Mesodermal cell (in vitro differentiated cells): ENCODE measurements at regions not wholly inside any gene's neighbourhood (a gene's known extent, or its start where the extent isn't known, plus 50 kb on each side); places are given as distances from the start of the nearest gene placed in this dataset.

ENCODE experiments used
- H3K27ac ChIP-seq: 2 replicates; pipeline ENCODE4 v1.7.0; 2013; ENCODE audit warnings: mild to moderate bottlenecking, low read depth, low read length, moderate library complexity; ENCODE audit not compliant: severe bottlenecking
- H3K36me3 ChIP-seq: 2 replicates; pipeline ENCODE4 v1.7.1; 2013; ENCODE audit warnings: mild to moderate bottlenecking, low read length, moderate library complexity; ENCODE audit not compliant: control insufficient read depth, insufficient read depth
- H3K4me1 ChIP-seq: one replicate; pipeline ENCODE4 v1.7.1; 2013; ENCODE audit warnings: mild to moderate bottlenecking, low read length; ENCODE audit not compliant: insufficient read depth, control insufficient read depth, poor library complexity, severe bottlenecking
- H3K4me3 ChIP-seq: 2 replicates; pipeline ENCODE4 v1.7.0; 2013; ENCODE audit warnings: low read length, control low read depth, mild to moderate bottlenecking; ENCODE audit not compliant: insufficient read depth, poor library complexity, severe bottlenecking; ENCODE audit errors: extremely low read depth
- H3K9me3 ChIP-seq: 2 replicates; pipeline ENCODE4 v1.7.1; 2013; ENCODE audit warnings: mild to moderate bottlenecking, low read length, moderate library complexity; ENCODE audit not compliant: control insufficient read depth
- WGBS, 2 experiments: methylation state at CpG; one replicate each; pipeline ENCODE4 v1.1.5; 2013; ENCODE audit warnings: missing lambda C conversion rate in 2 of 2; ENCODE audit not compliant: insufficient coverage in 2 of 2; 5-methylcytosine and 5-hydroxymethylcytosine counted together

- no peaks in the 10 kb centered on the region for H3K9me3 ChIP-seq
- H3K4me1 ChIP-seq: no peaks in the 10 kb centered on the region
- no peaks in the 10 kb centered on the region for H3K36me3 ChIP-seq
- no peak overlapping the region for H3K27ac ChIP-seq
- no peak overlapping the region for H3K4me3 ChIP-seq
- WGBS, 2 experiments: 67% methylated on average over 1 of the region's 1 CpG; no CpG with 5 or more reads in 1 of the 2 experiments
Observed at GRCh38 chr12:28974166-28974565, 174.9 kb upstream of the FAR2 start.

GRCh38 chr12:28974883-28975282 is 174.2 kb upstream of the FAR2 start:
- Histone ChIP-seq H3K9me3 (no peaks in the 10 kb centered on the region), H3K4me1 (no peaks in the 10 kb centered on the region), H3K4me3 (no peak overlapping the region), H3K36me3 (no peaks in the 10 kb centered on the region), H3K27ac (no peak overlapping the region)
- WGBS, 2 experiments: no CpG with 5 or more reads among the region's 1 CpG

- Histone ChIP-seq H3K4me1 (no peaks in the 10 kb centered on the region), H3K9me3 (no peaks in the 10 kb centered on the region), H3K36me3 (no peaks in the 10 kb centered on the region), H3K4me3 (no peak overlapping the region), H3K27ac (no peak overlapping the region)
- WGBS, 2 experiments: no CpG with 5 or more reads among the region's 3 CpGs
Observed at GRCh38 chr12:28975564-28976340, 173.3 kb upstream of the FAR2 start.

- Histone ChIP-seq H3K36me3 (no peaks in the 10 kb centered on the region), H3K9me3 (no peaks in the 10 kb centered on the region), H3K4me1 (no peaks in the 10 kb centered on the region), H3K4me3 (no peak overlapping the region), H3K27ac (no peak overlapping the region)
- WGBS, 2 experiments: 72 to 93% methylated on average over 2 of the region's 4 CpGs
Observed at GRCh38 chr12:28980436-28980835, 168.6 kb upstream of the FAR2 start.

GRCh38 chr12:28987538-28988324 is 161.3 kb upstream of the FAR2 start:
- 88 to 90% methylated on average over 3 to 4 of the region's 5 CpGs for WGBS, 2 experiments
- H3K4me1 ChIP-seq: no peaks in the 10 kb centered on the region
- H3K4me3 ChIP-seq: no peak overlapping the region
- no peaks in the 10 kb centered on the region for H3K36me3 ChIP-seq
- no peak overlapping the region for H3K27ac ChIP-seq
- H3K9me3 ChIP-seq: no peaks in the 10 kb centered on the region

GRCh38 chr12:28988325-28988704 is 160.8 kb upstream of the FAR2 start:
- Histone ChIP-seq H3K36me3 (no peaks in the 10 kb centered on the region), H3K27ac (no peak overlapping the region), H3K4me3 (no peak overlapping the region), H3K9me3 (no peaks in the 10 kb centered on the region), H3K4me1 (no peaks in the 10 kb centered on the region)
- no CpG with 5 or more reads among the region's 2 CpGs for WGBS, 2 experiments

GRCh38 chr12:28991626-28992025 is 157.5 kb upstream of the FAR2 start:
- Histone ChIP-seq H3K36me3 (no peaks in the 10 kb centered on the region), H3K27ac (no peak overlapping the region), H3K9me3 (no peaks in the 10 kb centered on the region), H3K4me1 (no peaks in the 10 kb centered on the region), H3K4me3 (no peak overlapping the region)
- 85 to 100% methylated on average over 1 to 2 of the region's 2 CpGs for WGBS, 2 experiments

GRCh38 chr12:28993720-28994119 is 155.4 kb upstream of the FAR2 start:
- no peaks in the 10 kb centered on the region for H3K36me3 ChIP-seq
- H3K4me3 ChIP-seq: no peak overlapping the region
- 95 to 100% methylated on average over 2 to 3 of the region's 5 CpGs for WGBS, 2 experiments
- H3K9me3 ChIP-seq: no peaks in the 10 kb centered on the region
- no peaks in the 10 kb centered on the region for H3K4me1 ChIP-seq
- H3K27ac ChIP-seq: no peak overlapping the region

GRCh38 chr12:28994179-28994715 is 154.8 kb upstream of the FAR2 start:
- 100% methylated on average over 1 of the region's 3 CpGs; no CpG with 5 or more reads in 1 of the 2 experiments for WGBS, 2 experiments
- no peak overlapping the region for H3K27ac ChIP-seq
- H3K4me1 ChIP-seq: no peaks in the 10 kb centered on the region
- no peaks in the 10 kb centered on the region for H3K36me3 ChIP-seq
- no peaks in the 10 kb centered on the region for H3K9me3 ChIP-seq
- no peak overlapping the region for H3K4me3 ChIP-seq

- WGBS, 2 experiments: 63 to 90% methylated on average over 2 to 4 of the region's 5 CpGs
- Histone ChIP-seq H3K4me3 (no peak overlapping the region), H3K27ac (no peak overlapping the region), H3K9me3 (no peaks in the 10 kb centered on the region), H3K36me3 (no peaks in the 10 kb centered on the region), H3K4me1 (no peaks in the 10 kb centered on the region)
Observed at GRCh38 chr12:28996688-28997087, 152.4 kb upstream of the FAR2 start.
